HL-60/S4 (cell line): ENCODE measurements at regions not wholly inside any gene's neighbourhood (a gene's known extent, or its start where the extent isn't known, plus 50 kb on each side); places are given as distances from the start of the nearest gene placed in this dataset.

Source experiments
- in situ Hi-C: fragments of 300-500 bp; cut with MboI; formaldehyde crosslinking; loops from 2 replicates; pipeline ENCODE4 v1.14.3; 2022; ENCODE audit warnings: low sequenced_read_pairs

DNA sequence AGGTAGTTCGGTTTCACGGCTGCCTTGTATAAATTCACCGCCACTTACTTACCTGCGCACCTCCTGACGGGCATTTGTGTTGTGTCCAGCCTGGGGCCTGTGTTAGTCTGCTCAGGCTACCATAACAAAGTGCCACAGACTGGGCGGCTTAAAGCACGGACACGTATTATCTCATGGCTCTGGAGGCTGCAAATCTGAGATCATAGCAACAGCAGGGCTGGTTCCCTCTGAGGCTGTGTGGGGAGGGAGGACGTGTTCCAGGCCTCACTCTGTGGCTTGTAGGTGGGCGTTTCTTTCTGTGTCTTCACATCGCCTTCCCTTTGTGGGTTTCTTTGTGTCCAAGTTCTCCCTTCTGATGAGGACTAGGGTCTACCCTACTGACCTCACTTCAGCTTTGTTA is 93.5 kb upstream of the FZD10 start:
- in situ Hi-C loops = no loop called here

- in situ Hi-C loops = no loop called here
Observed at GRCh38 chr12:130070126-130070611, 92.1 kb upstream of the FZD10 start.

- in situ Hi-C loops = no loop called here
Observed at GRCh38 chr12:130073721-130074120, 88.5 kb upstream of the FZD10 start.

GRCh38 chr12:130074661-130075406 is 87.4 kb upstream of the FZD10 start:
- in situ Hi-C loops = no loop called here

DNA sequence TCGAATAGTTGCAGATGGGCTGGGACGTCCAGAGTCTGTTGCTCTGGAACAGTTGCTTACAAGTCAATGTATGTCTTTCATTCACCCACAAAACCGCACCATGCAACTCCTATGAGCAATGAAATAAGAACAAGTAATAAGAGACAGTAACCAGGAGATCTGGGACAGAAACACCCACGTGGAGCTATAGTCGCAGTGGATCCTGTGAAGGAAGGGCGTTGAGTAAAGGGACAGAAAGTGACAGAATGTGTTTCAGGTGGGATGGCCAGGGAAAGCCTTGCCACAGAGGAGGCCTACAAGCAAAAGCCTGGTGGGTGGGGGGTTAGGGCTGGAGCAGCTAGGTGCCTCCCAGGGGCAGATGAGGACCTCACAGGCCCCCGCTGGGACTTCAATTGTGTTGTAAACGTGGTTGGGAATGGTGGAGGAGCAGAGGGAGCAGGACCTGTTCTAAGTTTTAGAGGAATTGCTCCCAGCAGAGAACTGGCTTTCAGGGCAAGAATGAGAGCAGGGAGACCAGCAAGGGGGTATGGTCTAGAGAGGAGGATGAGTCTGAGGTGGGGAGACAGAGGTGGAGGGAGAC is 86.7 kb upstream of the FZD10 start:
- in situ Hi-C loops = no loop called here

GRCh38 chr12:130076126-130076525 is 86.1 kb upstream of the FZD10 start:
- in situ Hi-C loops = no loop called here

GRCh38 chr12:130076752-130077151 is 85.5 kb upstream of the FZD10 start:
- in situ Hi-C loops = no loop called here

- in situ Hi-C loops = no loop called here
Observed at GRCh38 chr12:130078852-130079251, 83.4 kb upstream of the FZD10 start.

DNA sequence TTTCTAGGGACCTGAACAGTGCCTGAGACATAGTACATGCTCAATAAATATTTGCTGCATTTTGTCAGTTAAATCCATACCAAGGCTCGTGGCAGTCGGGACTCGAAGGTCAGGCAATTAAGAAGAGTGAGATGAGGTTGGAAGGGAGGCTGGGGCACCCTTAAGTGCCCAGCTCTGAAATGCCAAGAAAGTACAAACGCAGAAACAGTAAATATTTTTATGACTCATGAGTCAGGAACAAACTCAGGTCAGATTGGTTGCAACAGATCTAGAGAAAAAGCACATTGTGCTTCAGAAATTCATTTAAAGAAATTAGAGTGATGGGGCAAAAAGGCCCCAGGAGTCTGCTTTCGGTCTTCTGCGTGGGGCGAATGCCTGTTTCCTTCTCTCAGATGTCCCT is 83.0 kb upstream of the FZD10 start:
- in situ Hi-C loops = no loop called here

GRCh38 chr12:130080205-130080604 is 82.1 kb upstream of the FZD10 start:
- in situ Hi-C loops = no loop called here

GRCh38 chr12:130081117-130081805 is 81.0 kb upstream of the FZD10 start:
- in situ Hi-C loops = no loop called here

DNA sequence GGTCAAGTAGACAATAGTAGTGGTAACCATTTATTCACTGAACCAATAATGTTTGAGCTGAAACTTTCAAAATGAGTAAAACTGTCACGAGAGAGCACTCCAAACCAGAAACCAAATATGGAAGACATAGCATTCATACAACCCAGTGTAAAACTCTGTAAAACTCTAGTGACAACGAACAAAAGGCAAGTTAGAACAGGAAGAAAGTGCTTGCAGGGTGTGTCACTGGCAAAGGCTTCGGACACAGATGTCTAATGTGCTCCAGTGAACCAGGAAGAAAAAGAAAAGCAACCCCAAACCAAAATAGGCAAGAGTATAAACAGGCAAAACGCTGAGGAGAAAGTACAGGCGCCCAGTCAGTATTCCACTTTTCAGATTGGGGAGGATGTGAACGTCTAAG is 79.3 kb upstream of the FZD10 start:
- in situ Hi-C loops = no loop called here

DNA sequence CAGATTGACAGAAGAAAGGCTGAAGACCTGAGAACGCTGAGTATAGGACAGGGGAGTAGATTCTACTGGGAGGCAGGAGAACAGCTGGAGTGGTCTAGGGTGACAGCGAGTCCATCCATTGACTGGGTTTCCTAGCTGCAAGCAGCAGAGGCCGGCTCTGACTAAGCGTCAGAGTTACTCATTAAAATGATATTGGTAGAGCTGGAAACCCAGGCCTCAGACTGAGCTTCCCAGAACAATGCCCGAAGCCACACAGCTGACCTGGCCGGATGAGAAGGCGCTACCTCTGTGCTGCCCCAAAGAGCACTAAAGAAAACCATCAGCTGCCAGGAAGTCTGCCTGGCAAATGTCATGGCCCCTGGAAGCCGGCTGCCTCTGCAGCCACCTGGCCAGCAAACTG is 78.5 kb upstream of the FZD10 start:
- in situ Hi-C loops = no loop called here

- in situ Hi-C loops = no loop called here
Observed at GRCh38 chr12:130084359-130084758, 77.9 kb upstream of the FZD10 start.

GRCh38 chr12:130086248-130086647 is 76.0 kb upstream of the FZD10 start:
- in situ Hi-C loops = no loop called here

DNA sequence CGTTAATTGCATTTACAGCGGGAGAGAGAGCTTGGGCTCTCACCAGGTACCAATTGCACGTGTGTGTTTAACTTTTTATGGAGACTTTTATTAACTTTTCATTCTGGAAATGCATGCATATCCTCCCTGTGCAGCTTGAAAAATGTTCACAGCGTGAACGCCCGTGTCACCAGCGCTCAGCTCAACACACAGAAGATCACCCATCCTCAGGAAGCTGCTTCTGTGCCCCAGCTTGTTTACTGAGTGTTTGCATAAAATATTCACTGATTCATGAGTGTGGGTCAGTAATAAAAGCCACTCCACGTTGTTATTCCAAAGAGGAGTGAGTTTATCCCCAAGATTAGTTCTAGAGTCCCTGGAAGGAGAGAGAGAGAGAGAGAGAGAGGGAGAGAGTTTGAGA is 75.5 kb upstream of the FZD10 start:
- in situ Hi-C loops = no loop called here

DNA sequence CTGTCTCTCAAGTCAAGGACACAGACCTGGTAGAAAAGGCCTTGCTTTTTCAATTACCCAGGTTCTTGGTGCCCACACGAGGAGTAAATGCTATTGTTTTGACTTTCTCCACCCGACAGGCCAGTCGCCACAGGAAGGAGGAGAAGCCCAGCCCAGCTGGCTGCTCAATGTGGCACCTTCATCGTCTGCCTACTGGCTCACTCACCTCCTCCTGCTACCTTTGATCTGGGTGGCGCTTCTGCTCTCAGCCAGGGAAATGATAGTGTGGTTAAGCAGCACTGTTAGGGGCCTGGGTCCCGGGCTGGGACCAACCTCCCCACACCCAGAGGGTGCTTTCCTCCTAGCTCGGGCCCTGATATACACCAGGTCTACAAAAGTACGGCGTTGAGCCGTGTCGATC is 75.0 kb upstream of the FZD10 start:
- in situ Hi-C loops = no loop called here

DNA sequence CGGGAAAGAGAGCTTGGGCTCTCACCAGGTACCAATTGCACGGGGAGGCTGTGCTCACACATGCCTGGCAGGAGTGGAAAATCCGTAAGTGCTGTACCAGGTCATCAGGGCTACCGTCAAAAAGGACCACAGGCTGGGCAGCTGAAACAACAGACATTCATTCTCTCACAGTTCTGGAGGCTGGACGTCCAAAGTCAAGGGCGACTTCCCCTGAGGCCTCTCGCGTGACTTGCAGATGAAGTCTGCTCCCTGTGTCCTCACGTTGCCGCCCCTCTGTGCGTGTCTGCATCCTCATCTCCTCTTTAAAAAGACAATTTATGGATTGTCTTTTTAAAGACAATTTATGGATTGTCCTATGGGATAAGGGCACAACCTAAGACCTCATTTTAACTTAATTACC is 73.8 kb upstream of the FZD10 start:
- in situ Hi-C loops = no loop called here

DNA sequence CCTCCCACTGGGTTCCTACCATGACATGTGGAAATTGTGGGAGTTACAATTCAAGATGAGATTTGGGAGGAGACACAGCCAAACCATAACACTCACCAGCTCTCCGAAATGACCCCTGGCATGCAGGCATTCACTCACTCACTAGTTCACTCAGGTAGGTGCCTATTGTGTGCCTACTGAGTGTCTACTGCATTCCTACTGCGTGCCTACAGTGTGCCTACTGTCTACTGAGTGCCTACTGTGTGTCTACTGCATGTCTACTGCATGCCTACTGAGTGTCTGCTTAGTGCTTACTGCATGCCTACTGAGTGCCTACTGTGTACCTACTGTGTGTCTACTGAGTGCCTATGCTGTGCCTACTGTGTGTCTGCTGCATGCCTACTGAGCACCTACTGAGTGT is 71.7 kb upstream of the FZD10 start:
- in situ Hi-C loops = no loop called here

DNA sequence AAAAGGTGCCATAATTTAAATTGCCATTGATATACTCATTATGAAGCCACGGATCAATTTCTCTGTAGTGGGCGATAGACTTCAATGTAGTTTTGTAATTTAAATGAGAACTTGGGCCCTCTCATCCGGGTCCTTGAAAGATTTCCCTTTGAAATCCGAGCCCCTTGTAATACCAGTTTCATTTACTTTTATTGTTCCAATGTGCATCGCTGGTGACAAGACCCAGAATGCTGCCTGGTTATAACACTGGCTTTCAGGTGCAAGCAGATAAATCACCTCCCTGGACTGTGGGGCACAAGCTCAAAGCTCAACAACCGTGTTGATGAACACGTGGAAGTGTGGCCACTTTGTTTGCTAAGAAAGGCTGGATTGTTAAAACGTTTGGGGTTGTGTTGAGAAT is 68.9 kb upstream of the FZD10 start:
- in situ Hi-C loops = no loop called here

GRCh38 chr12:130097342-130097741 is 64.9 kb upstream of the FZD10 start:
- in situ Hi-C loops = no loop called here

DNA sequence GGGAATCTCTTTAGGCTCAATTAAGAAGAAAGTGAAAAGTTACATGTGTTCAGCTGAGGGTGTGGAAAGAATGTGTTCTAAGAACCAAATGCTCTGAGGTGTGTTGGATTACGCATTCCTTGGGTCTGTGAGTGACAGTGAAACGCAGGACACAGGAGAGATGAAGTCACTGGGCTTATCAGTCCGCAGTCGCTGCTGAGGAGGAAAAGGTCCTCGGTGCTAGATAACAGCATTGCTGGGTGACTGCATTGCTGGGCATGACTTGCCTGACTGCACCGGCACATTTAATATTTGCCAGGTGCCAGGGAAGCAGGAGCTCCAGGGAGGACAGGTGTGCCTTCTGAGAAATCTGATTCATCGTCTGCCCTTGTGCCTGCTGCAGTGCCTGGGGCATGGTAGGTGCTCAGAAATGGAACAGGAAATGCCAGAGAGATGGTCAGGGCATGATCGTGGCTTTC is 64.4 kb upstream of the FZD10 start:
- in situ Hi-C loops = no loop called here
